MG63 (cell line): ENCODE measurements at regions not wholly inside any gene's neighbourhood (a gene's known extent, or its start where the extent isn't known, plus 50 kb on each side); places are given as distances from the start of the nearest gene placed in this dataset.
"Not testable (repeated sequence)": the region's sequence is repeated elsewhere in the genome, so short reads cannot be mapped to it uniquely, and the experiment has no call there.

Experiments
- DNase-seq: peaks from one replicate; pipeline ENCODE4 v3.0.0-alpha.2; 2020
- H3K27me3 ChIP-seq: fragments of 250-450 bp; sonication (Bioruptor Pico); 2 replicates; pipeline ENCODE4 v1.5.1; 2020; ENCODE audit warnings: mild to moderate bottlenecking, moderate library complexity
- H3K36me3 ChIP-seq: fragments of 250-450 bp; sonication (Bioruptor Pico); 2 replicates; pipeline ENCODE4 v1.5.1; 2020; ENCODE audit warnings: mild to moderate bottlenecking, moderate library complexity
- H3K4me3 ChIP-seq: fragments of 250-450 bp; sonication (Bioruptor Pico); 2 replicates; pipeline ENCODE4 v1.5.1; 2020; ENCODE audit warnings: mild to moderate bottlenecking, moderate library complexity
- H3K9me3 ChIP-seq: fragments of 250-450 bp; sonication (Bioruptor Pico); 2 replicates; pipeline ENCODE4 v1.5.1; 2020; ENCODE audit warnings: mild to moderate bottlenecking, moderate library complexity

- H3K36me3 ChIP-seq = no peaks in the 10 kb centered on the region
- H3K9me3 ChIP-seq = no peaks in the 10 kb centered on the region
- no peaks in the 10 kb centered on the region for H3K27me3 ChIP-seq
- H3K4me3 ChIP-seq = no peak overlapping the region
- no peak for DNase-seq
Measured at GRCh38 chr11:107276077-107276476, 181.5 kb downstream of the CWF19L2 start.

- no peaks in the 10 kb centered on the region for H3K9me3 ChIP-seq
- no peaks in the 10 kb centered on the region for H3K36me3 ChIP-seq
- H3K4me3 ChIP-seq = no peak overlapping the region
- peak; percentile 27 for DNase-seq
- H3K27me3 ChIP-seq = no peaks in the 10 kb centered on the region
Measured at GRCh38 chr11:107275632-107276031, 182.0 kb downstream of the CWF19L2 start.

- Histone ChIP-seq H3K27me3 (no peaks in the 10 kb centered on the region), H3K36me3 (no peaks in the 10 kb centered on the region), H3K4me3 (no peak overlapping the region), H3K9me3 (no peaks in the 10 kb centered on the region)
- no peak for DNase-seq
Measured at GRCh38 chr11:107274138-107274537, 183.5 kb downstream of the CWF19L2 start.

GRCh38 chr11:107272561-107272960, 185.1 kb downstream of the CWF19L2 start:
- no peaks in the 10 kb centered on the region for H3K9me3 ChIP-seq
- no peaks in the 10 kb centered on the region for H3K27me3 ChIP-seq
- H3K4me3 ChIP-seq = no peak overlapping the region
- DNase-seq = no peak
- no peaks in the 10 kb centered on the region for H3K36me3 ChIP-seq

GRCh38 chr11:107271425-107271824, 186.2 kb downstream of the CWF19L2 start:
- Histone ChIP-seq H3K27me3 (no peaks in the 10 kb centered on the region), H3K36me3 (no peaks in the 10 kb centered on the region), H3K4me3 (no peak overlapping the region), H3K9me3 (no peaks in the 10 kb centered on the region)
- DNase-seq = no peak

- H3K4me3 ChIP-seq = no peak overlapping the region
- no peaks in the 10 kb centered on the region for H3K27me3 ChIP-seq
- no peaks in the 10 kb centered on the region for H3K36me3 ChIP-seq
- H3K9me3 ChIP-seq = no peaks in the 10 kb centered on the region
- no peak for DNase-seq
Measured at GRCh38 chr11:107268977-107269376, 188.6 kb downstream of the CWF19L2 start.

- no peaks in the 10 kb centered on the region for H3K27me3 ChIP-seq
- H3K9me3 ChIP-seq = no peaks in the 10 kb centered on the region
- no peak overlapping the region for H3K4me3 ChIP-seq
- no peaks in the 10 kb centered on the region for H3K36me3 ChIP-seq
- no peak for DNase-seq
Measured at GRCh38 chr11:107266455-107266854, 191.2 kb downstream of the CWF19L2 start.

GRCh38 chr11:107265591-107266121, 192.0 kb downstream of the CWF19L2 start:
- Histone ChIP-seq H3K27me3 (no peaks in the 10 kb centered on the region), H3K9me3 (no peaks in the 10 kb centered on the region), H3K36me3 (no peaks in the 10 kb centered on the region), H3K4me3 (no peak overlapping the region)
- DNase-seq = no peak

GRCh38 chr11:107263844-107264563, 193.6 kb downstream of the CWF19L2 start:
- H3K27me3 ChIP-seq = no peaks in the 10 kb centered on the region
- H3K36me3 ChIP-seq = no peaks in the 10 kb centered on the region
- DNase-seq = no peak
- no peak overlapping the region for H3K4me3 ChIP-seq
- H3K9me3 ChIP-seq = no peaks in the 10 kb centered on the region

GRCh38 chr11:107259811-107260221, 197.8 kb downstream of the CWF19L2 start:
- no peaks in the 10 kb centered on the region for H3K9me3 ChIP-seq
- no peaks in the 10 kb centered on the region for H3K27me3 ChIP-seq
- no peaks in the 10 kb centered on the region for H3K36me3 ChIP-seq
- DNase-seq = no peak
- H3K4me3 ChIP-seq = no peak overlapping the region

GRCh38 chr11:107257710-107258109, 199.9 kb downstream of the CWF19L2 start:
- Histone ChIP-seq H3K36me3 (no peaks in the 10 kb centered on the region), H3K27me3 (no peaks in the 10 kb centered on the region), H3K9me3 (no peaks in the 10 kb centered on the region), H3K4me3 (no peak overlapping the region)
- no peak for DNase-seq

- not testable (repeated sequence) for H3K4me3 ChIP-seq, H3K36me3 ChIP-seq, H3K27me3 ChIP-seq, DNase-seq, H3K9me3 ChIP-seq
Measured at GRCh38 chr11:107253661-107254060, 204.0 kb downstream of the CWF19L2 start.

GRCh38 chr11:107252429-107253161, 205.0 kb downstream of the CWF19L2 start:
- H3K36me3 ChIP-seq = no peaks in the 10 kb centered on the region
- no peak overlapping the region for H3K4me3 ChIP-seq
- H3K27me3 ChIP-seq = no peaks in the 10 kb centered on the region
- no peaks in the 10 kb centered on the region for H3K9me3 ChIP-seq
- DNase-seq = no peak

- no peaks in the 10 kb centered on the region for H3K27me3 ChIP-seq
- no peak overlapping the region for H3K4me3 ChIP-seq
- H3K36me3 ChIP-seq = no peaks in the 10 kb centered on the region
- DNase-seq = no peak
- H3K9me3 ChIP-seq = no peaks in the 10 kb centered on the region
Measured at GRCh38 chr11:107251298-107251697, 206.3 kb downstream of the CWF19L2 start.

- H3K9me3 ChIP-seq = no peaks in the 10 kb centered on the region
- H3K4me3 ChIP-seq = no peak overlapping the region
- H3K36me3 ChIP-seq = no peaks in the 10 kb centered on the region
- no peaks in the 10 kb centered on the region for H3K27me3 ChIP-seq
- no peak for DNase-seq
Measured at GRCh38 chr11:107250017-107250416, 207.6 kb downstream of the CWF19L2 start.

- Histone ChIP-seq H3K9me3 (no peaks in the 10 kb centered on the region), H3K27me3 (no peaks in the 10 kb centered on the region), H3K4me3 (no peak overlapping the region), H3K36me3 (no peaks in the 10 kb centered on the region)
- no peak for DNase-seq
Measured at GRCh38 chr11:107249054-107249453, 208.6 kb downstream of the CWF19L2 start.

GRCh38 chr11:107247167-107247861, 210.3 kb downstream of the CWF19L2 start:
- H3K36me3 ChIP-seq = no peaks in the 10 kb centered on the region
- no peak overlapping the region for H3K4me3 ChIP-seq
- no peak for DNase-seq
- H3K9me3 ChIP-seq = no peaks in the 10 kb centered on the region
- H3K27me3 ChIP-seq = no peaks in the 10 kb centered on the region
